Upper lobe of left lung (tissue), 6 donors: ENCODE measurements at regions not wholly inside any gene's neighbourhood (a gene's known extent, or its start where the extent isn't known, plus 50 kb on each side); places are given as distances from the start of the nearest gene placed in this dataset.
A peak's percentile ranks its signal among the peaks of the same experiment; 100 is the strongest.

Experiments used
- ATAC-seq, 2 donors: fragments of 200-7000 bp; cut with Tn5 transposase; one replicate each; pipeline ENCODE4 v1.9.1; 2022; ENCODE audit warnings: mild to moderate bottlenecking in 2 of 2, moderate library complexity in 2 of 2; ENCODE audit not compliant: low FRiP score in 2 of 2
- DNase-seq, 2 donors: peaks; one replicate each; pipeline ENCODE4 v3.0.0-alpha.2; 2019 to 2020
- H3K27ac ChIP-seq, 4 donors: fragments of 200-600 bp; sonication (generic); one replicate each; pipeline ENCODE4 v1.5.1; 2016 to 2019
- H3K27me3 ChIP-seq, 4 donors: fragments of 200-600 bp; sonication (generic); one replicate each; pipeline ENCODE4 v1.5.1; 2017 to 2019
- H3K36me3 ChIP-seq, 4 donors: fragments of 200-600 bp; sonication (generic); one replicate each; pipeline ENCODE4 v1.5.1; 2016 to 2019
- H3K4me1 ChIP-seq, 4 donors: fragments of 200-600 bp; sonication (generic); one replicate each; pipeline ENCODE4 v1.5.1; 2018 to 2019
- H3K4me3 ChIP-seq, 4 donors: fragments of 200-600 bp; sonication (generic); one replicate each; pipeline ENCODE4 v1.5.1; 2017 to 2019; ENCODE audit warnings: mild to moderate bottlenecking in 2 of 4, moderate library complexity in 1 of 4
- H3K9me3 ChIP-seq, 4 donors: fragments of 200-600 bp; sonication (generic); one replicate each; pipeline ENCODE4 v1.5.1; 2018 to 2019
- CTCF ChIP-seq, 6 experiments: fragments of 450-650 bp in 4 of 6; fragments of 200-600 bp in 2 of 6; sonication (generic) in 2 of 6; IDR thresholded peaks; one replicate each; pipeline ENCODE4 v1.5.1; 2016 to 2019; ENCODE audit warnings: antibody characterized with exemption in 6 of 6
- EP300 ChIP-seq, 4 donors: sonication (generic); formaldehyde crosslinking; IDR thresholded peaks; one replicate each; pipeline ENCODE4 v1.5.1; 2017; ENCODE audit warnings: antibody characterized with exemption in 4 of 4, control low read depth in 2 of 4
- POLR2A ChIP-seq, 4 donors: fragments of 450-650 bp; IDR thresholded peaks; one replicate each; pipeline ENCODE4 v1.5.1; 2016 to 2017; ENCODE audit warnings: antibody characterized with exemption in 4 of 4, mild to moderate bottlenecking in 2 of 4
- POLR2AphosphoS5 ChIP-seq, 2 donors: sonication (generic); formaldehyde crosslinking; IDR thresholded peaks; one replicate each; pipeline ENCODE4 v1.5.1; 2017; ENCODE audit warnings: antibody characterized with exemption in 2 of 2
- WGBS, 2 donors: methylation state at CpG; one replicate each; pipeline ENCODE4 v1.1.5; 2017 to 2018; 5-methylcytosine and 5-hydroxymethylcytosine counted together
- donor health status: DM: no; HTN: no; CAD: no; lungs with moderate emphysema.
- donor health status: DM: no; HTN: yes; CAD: no; lungs with severe emphysema.

GRCh38 chr14:104431929-104432541 is 147.5 kb upstream of the C14orf180 start:
- H3K27me3 ChIP-seq = no peaks in the 10 kb centered on the region
- TF ChIP-seq POLR2AphosphoS5 (IDR thresholded peaks at IDR 0.05) (no peak), CTCF (IDR thresholded peaks at IDR 0.05) (no peak), POLR2A (IDR thresholded peaks at IDR 0.05) (no peak), EP300 (IDR thresholded peaks at IDR 0.05) (no peak)
- peaks cover 12 to 16% (median 14%) of the 10 kb centered on the region in 4 donors for H3K4me1 ChIP-seq
- H3K27ac ChIP-seq = no peak overlapping the region
- H3K4me3 ChIP-seq = no peak overlapping the region
- 69 to 73% methylated on average over 3 to 11 of the region's 11 CpGs for WGBS, 2 donors
- H3K36me3 ChIP-seq = no peaks in the 10 kb centered on the region
- no peak for ATAC-seq
- DNase-seq = peak in 1 of 2 donors; percentile 62
- H3K9me3 ChIP-seq = no peaks in the 10 kb centered on the region

- H3K36me3 ChIP-seq = no peaks in the 10 kb centered on the region
- no peak for TF ChIP-seq POLR2AphosphoS5 (IDR thresholded peaks at IDR 0.05)
- no peak for TF ChIP-seq CTCF (IDR thresholded peaks at IDR 0.05)
- no peak for TF ChIP-seq POLR2A (IDR thresholded peaks at IDR 0.05)
- no peak for TF ChIP-seq EP300 (IDR thresholded peaks at IDR 0.05)
- DNase-seq (peak; percentile 16 to 82), ATAC-seq (no peak)
- H3K4me3 ChIP-seq = no peak overlapping the region
- no peaks in the 10 kb centered on the region for H3K9me3 ChIP-seq
- no peaks in the 10 kb centered on the region for H3K27me3 ChIP-seq
- WGBS, 2 donors = 90% methylated on average over 27 of the region's 27 CpGs; no CpG with 5 or more reads in 1 of the 2 donors
- no peak overlapping the region for H3K27ac ChIP-seq
- peaks cover 16 to 20% (median 18%) of the 10 kb centered on the region in 4 donors for H3K4me1 ChIP-seq
These were observed 146.8 kb upstream of the C14orf180 start for GRCh38 chr14:104432611-104433231.

DNA sequence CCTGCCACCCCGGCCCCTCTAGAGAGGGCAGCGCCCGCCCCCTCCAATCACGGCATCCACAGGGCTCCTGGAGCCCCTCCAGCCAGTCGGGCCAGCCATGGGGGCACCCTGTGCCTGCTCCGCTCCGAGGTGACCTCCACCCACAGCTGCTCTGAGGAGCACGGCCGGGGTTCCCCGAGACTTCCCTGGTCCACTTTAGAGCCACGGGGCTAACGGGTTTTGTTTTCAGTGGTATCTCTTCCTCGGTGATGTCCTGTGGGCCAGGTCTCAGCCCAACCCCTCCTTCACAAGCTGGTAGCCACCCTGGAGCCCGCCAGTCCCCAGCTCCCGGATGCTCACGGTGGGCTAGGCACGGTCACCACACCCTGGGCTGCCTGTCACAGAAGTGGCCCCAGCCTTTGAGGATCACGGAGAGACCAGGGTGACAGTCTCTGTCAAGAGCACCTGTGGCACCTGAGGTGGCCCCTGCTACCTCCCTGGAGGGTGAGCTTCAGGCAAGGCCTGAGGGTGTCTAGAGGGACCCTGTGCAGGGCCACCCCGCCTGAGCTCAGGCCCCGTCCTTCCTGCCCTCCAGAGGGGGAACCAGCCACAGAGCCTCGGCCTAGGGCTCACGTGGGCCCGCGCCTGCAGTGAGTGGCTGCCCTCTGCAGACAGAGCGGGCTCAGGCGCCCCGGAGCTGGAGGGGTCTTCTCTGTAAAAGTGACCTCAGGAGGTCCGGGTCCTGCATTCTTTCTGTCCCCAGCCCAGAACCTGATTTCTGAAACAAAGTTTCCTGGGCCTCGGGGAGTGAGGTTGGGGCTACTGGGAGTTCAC is 146.0 kb upstream of the C14orf180 start:
- TF ChIP-seq EP300 (IDR thresholded peaks at IDR 0.05) (no peak), POLR2AphosphoS5 (IDR thresholded peaks at IDR 0.05) (no peak), POLR2A (IDR thresholded peaks at IDR 0.05) (no peak), CTCF (IDR thresholded peaks at IDR 0.05) (no peak)
- H3K27ac ChIP-seq = no peak overlapping the region
- H3K27me3 ChIP-seq = no peaks in the 10 kb centered on the region
- no peak for ATAC-seq
- no peaks in the 10 kb centered on the region for H3K9me3 ChIP-seq
- peaks cover 16 to 20% (median 18%) of the 10 kb centered on the region in 4 donors for H3K4me1 ChIP-seq
- H3K4me3 ChIP-seq = no peak overlapping the region
- H3K36me3 ChIP-seq = no peaks in the 10 kb centered on the region
- WGBS, 2 donors = 80 to 91% methylated on average over 1 to 18 of the region's 29 CpGs
- DNase-seq = peak in 1 of 2 donors; percentile 78

DNA sequence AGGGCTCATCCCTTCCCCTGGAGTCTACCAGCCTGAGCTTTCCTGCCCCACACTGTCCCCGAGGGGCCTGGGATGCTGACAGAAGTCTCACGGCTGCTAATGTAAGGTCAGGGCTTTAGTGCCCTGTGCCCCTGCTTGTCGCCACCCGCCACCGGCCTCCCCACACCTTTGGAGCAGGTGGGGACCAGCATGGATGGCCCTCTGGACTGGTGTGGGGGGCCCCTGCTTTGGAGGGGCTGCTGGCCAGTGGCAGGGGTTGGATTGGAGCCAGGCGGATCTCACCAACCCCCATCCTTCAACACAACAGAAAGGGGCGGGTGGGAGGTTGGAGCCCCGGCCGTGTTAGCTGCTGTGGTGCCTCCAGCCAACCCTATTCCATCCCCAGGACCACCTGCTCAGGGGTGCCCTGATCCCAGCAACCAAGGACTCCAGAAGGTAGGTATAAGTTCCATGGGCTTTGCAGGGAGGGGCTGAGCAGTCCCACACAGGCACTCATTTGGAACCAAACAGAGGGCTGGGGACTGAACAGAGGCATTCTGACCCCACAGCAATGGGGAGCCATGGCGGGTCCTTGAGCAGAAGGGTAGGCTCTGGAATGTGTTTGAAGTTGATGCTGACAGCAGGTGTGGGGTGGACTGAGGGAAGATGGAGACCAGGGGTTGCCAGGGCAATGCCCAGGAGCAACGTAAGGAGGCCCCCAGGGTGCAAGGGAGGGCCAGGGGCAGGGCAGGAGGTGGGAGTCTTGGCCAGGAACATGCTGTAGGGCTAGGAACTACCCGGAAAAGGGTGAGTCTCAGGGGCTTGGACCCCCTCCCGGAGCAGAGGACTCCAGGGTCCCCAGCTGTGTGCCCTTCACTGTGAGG is 145.1 kb upstream of the C14orf180 start:
- TF ChIP-seq CTCF (IDR thresholded peaks at IDR 0.05) = no peak
- no peak for TF ChIP-seq POLR2A (IDR thresholded peaks at IDR 0.05)
- no peak for TF ChIP-seq POLR2AphosphoS5 (IDR thresholded peaks at IDR 0.05)
- no peak for TF ChIP-seq EP300 (IDR thresholded peaks at IDR 0.05)
- DNase-seq = peak in 1 of 2 donors; percentile 51
- Histone ChIP-seq H3K4me1 (peaks cover 16 to 20% (median 18%) of the 10 kb centered on the region in 4 donors), H3K4me3 (no peak overlapping the region), H3K27ac (no peak overlapping the region), H3K36me3 (no peaks in the 10 kb centered on the region), H3K9me3 (no peaks in the 10 kb centered on the region), H3K27me3 (no peaks in the 10 kb centered on the region)
- whole genome bisulfite sequencing, 2 donors = 83 to 90% methylated on average over 3 to 13 of the region's 13 CpGs
- no peak for ATAC-seq
